ENCODE measurements at regions not wholly inside any gene's neighbourhood (a gene's known extent, or its start where the extent isn't known, plus 50 kb on each side); places are given as distances from the start of the nearest gene placed in this dataset.
"Not testable (repeated sequence)": the region's sequence is repeated elsewhere in the genome, so short reads cannot be mapped to it uniquely, and the experiment has no call there.

DNA sequence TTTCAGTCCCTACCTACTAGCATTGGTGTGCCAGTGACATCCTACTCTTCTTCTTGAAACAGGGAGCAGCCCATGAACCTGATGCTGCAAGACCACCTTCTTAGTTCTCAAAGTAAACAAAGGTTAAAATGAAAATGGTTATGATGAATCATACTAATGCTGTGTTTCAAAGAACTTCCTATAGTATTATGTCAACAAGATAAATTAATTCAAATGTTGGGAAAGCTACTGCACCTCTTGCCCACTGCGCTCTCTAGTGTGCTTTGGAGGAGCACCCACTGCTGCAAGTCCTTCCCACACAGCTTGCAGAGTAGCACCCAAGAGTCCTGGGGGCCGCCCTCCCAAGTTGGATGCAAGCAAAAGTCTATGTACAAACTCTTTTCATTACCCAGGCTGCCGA is 81.1 kb downstream of the CD200R1L start:
- DNase-seq, result no peak

DNA sequence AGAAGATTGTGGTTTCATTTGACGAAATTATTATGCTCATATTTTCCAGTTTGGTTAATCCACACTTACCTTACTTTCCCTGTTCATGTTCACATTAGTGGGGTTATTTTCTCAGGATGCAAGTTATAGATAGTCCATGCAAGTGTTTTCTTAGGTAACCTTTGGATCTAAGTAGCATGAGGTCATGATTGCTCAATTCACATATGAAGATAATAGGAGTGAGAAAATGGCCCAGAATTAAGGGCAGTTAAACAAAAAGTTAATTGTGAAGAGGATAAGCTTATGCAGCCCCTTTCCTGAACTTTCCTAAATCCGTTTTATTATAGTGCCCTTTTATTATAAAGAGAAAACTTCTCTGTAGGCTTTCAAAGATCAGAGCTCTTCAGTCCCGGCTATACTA is 83.4 kb downstream of the CD200R1L start:
- DNase-seq, result no peak

DNA sequence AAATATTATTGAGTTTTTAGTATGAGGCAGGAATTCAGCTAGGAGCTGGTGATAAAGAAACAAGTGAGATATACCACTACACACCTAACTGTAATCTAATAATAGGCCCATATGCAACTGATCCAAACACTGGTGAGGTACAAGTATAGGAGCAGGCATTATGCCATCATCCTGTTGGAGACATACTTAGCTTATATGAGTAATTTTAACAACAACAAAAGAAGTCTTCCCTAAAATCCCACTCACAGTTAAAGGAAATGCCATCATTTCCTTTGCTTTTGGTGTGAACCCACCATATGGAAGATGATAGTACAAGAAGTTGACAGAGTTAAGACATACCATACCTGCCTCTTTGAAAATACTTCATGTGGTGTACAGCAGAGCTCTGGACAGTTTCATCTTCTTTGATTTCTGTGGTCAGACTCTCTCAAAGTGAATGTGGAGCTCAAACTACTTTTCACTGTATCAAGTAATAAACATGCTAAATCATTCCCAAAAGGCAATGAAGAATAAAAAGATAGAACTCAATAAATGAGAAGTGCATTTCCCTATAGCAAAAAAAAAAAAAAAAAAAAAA is 85.5 kb downstream of the CD200R1L start:
- DNase-seq, result no peak

DNA sequence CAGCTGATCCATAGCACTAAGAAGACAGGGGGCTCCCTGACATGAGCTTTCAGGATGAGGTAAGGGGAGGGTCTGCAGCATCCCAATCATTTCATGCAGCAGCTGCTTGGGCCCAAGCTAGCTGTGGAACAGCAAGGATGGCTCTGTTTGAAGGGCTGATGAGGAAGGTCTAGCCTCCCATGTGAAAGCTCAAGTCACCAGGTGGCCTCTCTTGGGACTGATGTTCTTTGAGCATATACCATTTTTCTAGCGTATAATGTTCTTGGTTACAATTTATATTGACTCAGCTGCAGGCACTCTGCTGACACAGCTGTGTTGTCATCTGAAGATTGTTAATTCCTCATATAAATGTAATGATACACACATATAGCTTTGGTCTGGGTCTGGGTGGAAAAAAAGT is 87.0 kb downstream of the CD200R1L start:
- DNase-seq, result no peak

DNA sequence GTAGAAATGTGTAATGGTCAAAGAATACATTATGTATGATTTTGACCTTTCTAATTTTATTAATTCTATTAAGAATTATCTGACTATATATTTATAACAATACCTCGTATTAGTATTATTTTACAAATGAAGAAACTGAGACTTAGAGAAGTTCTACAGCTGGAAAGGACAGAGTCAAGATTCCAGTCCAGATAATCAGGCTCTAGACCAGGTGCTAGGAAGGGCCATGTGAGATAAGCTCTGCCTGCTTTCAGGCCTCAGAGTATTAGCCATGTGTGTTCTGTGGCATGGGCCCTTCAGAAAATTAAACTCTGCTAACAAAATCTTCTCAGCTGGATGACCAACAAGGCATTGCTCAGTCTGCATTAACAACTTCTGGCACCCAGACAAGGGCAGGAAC is 87.5 kb downstream of the CD200R1L start:
- no peak for DNase-seq

DNA sequence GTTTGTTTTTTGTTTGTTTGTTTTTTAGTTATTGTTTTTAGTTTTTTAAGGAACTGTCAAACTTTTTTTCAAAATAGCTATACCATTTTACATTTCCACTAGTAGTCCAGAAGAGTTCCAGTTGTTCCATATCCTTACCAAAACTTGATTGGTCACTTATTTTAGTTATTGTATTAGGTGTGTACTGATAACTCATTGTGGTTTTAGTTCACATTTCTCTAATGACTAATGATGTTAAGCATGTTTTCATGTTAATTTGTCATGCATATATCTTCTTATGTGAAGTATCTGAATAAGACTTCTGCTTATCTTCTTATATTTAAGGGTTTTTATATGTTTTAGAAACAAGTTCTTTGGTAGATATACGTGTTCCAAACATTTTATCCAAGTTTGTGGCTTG is 89.5 kb downstream of the CD200R1L start:
- no peak for DNase-seq

DNA sequence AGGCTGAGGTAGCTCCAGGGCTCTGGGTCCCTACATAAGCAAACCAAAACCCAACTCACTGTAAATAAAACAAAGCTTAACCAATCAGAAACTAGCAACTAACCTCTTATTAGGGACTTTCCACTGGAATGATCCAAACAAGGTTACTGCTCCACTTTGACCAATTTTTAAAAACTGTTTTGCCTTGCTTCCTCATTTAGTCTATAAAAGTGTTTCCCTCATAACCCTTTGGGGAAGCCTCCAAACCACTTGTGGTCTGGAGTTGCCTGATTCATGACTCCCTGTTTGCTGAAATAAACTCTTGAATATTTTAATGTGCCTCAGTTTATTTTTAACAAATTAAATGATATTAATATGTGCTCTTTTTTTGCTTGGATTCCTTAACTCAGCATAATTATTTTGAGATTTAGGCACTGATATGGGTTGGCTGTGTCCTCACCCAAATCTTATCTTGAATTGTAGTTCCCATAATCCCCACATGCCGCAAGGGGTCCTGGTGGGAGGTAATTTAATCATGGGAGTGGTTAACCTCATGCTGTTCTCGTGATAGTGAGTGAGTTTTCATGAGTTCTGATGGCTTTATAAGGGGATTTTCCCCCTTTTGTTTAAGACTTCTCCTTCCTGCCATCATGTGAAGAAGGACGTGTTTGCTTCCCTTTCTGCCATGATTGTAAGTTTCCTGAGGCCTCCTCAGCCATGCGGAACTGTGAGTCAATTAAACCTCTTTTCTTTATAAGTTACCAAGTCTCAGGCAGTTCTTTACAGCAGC is 90.6 kb downstream of the CD200R1L start:
- DNase-seq, result no peak

DNA sequence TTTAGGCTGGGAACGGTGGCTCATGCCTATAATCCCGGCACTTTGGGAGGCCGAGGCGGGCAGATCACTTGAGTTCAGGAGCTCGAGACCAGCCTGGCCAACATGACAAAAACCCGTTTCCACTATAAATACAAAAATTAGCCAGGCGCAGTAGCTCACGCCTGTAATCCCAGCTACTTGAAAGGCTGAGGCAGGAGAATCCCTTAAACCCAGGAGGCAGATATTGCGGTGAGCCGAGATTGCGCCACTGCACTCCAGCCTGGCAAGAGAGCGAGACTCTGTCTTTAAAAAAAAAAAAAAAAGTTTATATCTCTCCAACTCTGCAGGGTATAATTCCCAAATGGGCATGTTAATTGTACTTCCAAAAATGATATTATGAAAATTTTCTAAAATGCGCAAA is 91.6 kb downstream of the CD200R1L start:
- not testable (repeated sequence) for DNase-seq

DNA sequence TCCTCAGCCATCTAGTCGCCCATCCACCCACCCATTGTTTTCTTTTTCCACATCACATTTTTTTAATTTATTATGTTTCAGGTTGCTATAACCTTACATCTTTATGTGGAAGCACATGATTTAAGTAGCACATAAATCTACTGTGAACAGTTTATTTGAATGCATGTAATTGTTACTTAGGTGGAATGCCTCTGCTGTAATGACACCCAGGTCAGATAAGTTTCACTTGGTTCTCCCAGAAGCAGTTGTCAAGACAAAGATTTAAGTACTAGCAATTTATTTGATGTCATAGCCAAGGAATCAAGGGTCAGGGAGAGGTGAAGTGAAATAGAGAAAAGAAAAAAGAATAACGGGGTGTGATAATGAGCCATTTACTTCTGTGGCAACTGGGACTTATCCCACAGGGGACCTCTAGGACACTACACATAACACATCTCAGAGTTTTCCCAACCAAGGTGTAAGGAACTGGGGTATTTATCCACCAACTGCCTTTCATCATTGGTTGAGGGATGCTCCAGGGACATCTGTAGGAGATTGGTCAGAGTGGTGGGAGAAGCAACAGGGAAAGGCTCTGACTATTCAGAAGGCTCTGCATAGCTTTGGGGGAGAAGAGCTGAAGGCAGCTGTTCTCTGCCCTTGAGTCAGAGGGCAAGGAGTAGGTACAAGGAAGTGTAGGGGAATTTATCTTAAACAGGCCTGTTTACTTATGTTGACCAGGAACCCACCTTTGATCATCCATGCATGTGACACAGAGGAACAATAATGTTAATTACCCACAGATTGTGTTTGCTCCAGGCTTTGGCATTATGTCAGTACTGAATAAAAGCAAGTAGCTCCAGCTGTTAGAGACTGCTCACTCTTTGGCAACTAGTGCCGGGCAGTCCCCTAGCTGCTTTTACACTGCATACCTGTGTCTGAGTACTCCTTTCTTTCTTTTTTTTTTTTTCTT is 94.8 kb downstream of the CD200R1L start:
- DNase-seq, result no peak

DNA sequence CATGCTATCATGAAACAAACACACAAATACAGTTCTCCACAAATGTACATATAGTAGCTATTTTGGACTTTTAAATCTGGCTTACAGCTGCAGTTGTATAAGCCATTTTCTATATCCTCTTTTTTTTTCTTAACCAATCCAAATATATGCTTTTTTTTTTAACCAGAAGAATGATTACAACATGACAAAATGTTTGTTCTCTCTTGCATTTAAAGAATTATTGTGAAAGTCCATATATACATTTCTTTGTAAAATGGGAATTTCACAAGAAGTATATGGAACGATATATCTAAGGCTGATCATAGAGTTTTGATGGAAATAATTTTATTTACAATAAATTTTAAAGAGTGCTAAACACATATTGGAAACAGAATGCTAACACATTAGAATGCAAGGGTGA is 95.6 kb downstream of the CD200R1L start:
- DNase-seq, result no peak

DNA sequence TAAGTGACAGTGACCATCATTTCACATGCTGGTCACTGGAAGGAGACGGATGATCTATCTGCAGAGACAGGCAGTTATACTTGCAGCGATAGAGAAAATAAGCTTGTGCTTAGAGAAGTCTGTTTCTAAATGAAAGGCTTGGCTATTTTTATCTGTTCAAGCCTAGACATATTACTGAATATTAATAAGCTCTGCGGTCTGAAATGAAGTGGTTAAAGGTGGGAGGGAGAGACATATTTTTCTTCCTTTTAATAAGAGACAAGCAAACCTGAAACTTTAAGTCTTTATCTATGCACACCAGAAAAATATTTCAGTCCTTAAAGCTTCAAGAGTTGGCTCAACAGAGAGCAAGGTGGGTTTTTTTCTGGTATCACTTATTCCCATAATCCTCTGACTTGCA is 99.0 kb downstream of the CD200R1L start:
- no peak for DNase-seq

DNA sequence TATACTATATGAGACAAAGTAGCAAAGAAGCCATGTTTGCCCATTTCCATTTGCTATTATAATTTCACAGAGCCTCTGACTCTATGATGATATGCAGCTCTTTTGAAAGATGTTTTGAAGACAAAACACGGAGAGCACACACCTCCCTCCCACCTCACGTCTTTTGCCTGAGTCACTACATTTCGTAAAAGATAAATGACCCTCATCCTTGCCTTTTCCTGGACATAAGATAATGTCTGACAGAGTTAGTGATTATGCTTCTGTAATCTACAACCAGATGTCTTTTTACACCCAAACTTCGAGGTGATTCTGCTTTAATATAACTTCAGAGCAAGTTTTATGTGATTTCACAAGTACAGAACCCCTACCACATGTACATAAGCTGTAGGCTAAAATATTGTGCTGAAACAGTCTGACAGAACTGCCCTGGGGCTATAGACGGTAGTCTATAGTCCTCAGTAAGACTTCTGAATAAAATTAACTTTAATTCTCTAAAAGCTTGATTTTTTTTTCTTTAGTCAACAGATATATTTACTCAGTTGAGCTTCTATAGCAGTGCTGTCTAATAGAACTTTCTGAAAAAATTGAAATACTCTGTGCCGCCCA is 99.9 kb downstream of the CD200R1L start:
- DNase-seq, result no peak

DNA sequence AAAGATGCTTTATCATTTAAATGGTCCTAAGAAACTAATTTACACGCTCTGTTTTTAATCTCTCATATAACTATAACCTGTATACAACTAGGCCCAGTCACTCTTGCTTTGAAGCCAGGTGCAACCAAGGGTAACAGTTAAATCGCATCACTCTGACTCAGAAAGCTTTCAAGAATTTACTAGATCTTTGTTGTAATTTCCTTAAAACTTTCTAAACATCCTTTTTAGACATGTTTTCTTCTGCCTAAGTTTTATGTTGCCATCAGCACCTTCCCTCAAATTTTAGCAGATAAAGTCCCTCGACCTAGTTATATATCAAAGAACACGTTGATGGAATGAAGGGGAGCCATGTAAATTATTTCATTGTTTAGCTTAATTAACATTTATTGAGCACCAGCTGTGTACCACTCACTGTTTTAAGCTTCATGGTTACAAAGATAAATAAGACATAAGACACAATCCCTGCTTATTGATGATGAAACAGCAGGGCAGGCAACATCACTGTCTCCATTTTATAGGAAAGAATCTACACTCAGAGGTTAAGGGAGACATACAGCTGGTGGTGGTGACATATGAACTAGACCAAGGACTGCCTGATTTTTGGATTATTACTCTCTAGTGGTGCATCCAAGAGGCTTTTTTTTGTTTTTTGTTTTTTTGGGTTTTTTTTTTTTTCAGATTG is 101.0 kb downstream of the CD200R1L start:
- DNase-seq, result no peak

DNA sequence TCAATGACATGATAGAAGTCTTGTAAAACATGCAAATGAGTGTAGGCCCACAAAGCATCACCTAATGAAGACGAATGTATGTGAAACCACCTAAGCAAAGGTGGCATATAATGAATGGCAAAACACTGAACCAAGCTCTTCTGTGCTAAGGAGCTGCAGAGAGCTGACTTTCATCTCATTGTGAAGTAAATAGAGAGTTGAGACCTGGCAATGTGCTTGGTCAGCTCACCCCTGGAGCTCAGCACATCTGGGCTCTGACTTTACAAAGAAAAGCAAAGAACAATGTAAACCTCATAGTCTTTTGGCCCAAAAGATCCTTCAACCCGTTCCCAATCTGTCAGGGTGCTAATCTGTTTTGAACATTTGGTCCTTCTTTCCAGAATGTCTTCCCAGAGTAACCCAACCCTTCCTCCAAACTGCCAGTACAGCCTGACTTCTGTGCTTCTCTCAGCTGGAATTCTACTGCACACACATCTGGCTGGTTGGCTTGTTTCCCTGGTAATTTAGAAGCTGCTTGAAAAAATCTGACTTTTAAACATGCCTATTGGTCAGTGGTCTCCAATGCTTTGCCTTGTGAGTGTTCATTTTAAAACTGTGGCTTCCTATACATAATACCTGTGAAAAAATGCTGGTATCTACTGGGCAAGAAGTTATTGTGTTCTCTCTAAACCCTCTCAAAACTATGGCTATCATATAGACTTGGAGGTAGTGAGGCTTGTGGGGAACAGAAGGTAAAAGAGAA is 101.7 kb downstream of the CD200R1L start:
- DNase-seq, result no peak

DNA sequence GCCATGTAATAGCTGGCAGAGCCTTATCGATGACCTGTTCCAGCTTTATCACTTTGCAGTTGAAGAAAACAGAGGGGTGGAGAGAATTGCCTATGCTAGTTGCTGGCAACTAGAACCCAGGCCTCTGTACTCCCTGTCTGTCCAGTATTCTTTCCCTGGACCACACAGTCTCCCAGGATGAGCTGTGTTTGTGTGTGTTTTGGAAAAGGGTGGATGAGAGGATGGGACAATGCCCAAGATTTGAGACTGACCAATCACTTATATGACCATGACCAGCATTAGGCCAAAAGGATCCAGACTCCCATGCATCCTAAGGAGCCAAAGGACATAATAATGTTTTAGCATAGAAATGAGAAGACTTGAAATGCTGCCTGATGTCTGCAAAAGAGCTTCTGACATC is 102.6 kb downstream of the CD200R1L start:
- DNase-seq, result no peak

DNA sequence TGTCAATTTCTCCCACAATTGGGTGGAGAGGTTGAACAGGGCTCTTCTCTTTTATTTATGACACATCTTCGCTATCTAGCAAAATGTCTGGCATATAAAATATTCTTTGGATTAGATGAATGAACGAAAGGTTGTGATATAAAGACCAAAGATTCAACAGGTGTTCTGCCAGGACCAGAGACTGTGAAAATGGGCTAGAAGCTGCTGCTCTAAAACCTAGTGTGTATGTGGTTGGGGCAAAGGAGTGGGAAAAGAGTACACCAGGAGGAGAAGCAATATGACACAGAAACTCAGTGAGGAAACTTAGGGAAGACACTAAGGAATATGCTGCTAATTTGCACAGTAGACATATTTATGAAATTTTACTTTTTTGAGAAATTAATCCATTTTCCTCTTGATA is 102.0 kb upstream of the CCDC80 start:
- DNase-seq, result no peak

DNA sequence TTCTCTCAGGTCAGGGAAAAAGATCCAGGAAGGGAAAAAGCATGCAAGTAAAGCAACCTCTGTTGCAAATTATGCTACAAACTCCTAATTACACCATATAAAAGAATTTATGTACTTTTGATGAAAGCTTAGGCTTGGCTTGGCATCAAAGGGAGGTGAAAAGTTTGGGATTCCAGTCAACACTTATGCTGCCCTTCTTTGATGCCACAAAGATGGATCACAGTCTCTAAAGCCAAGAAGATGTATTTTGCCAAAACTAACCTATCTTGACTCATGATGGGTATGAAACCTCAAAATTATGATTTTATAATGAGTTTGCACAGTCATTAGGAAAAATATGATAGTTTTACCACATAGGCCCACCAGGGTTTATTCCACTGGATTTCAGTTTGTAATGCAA is 101.0 kb upstream of the CCDC80 start:
- DNase-seq, result no peak

DNA sequence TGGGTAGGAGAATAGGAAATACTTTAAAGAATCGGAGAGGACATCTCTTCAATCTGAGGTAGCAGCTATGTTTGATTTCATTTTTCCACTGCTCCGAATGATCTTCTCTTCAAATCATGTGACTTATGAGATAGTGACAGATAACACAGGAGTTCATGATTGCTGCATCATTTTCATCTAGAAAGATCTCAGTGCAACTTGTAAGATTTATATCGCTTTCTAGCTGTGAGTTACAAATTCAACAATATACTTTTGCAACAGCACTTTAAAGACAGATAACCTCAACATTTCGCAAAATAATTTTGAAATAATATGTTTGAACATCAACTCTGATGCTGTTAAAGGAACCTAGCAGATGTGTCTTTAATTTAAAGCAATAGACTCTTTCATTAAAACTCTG is 99.9 kb upstream of the CCDC80 start:
- DNase-seq, result no peak

DNA sequence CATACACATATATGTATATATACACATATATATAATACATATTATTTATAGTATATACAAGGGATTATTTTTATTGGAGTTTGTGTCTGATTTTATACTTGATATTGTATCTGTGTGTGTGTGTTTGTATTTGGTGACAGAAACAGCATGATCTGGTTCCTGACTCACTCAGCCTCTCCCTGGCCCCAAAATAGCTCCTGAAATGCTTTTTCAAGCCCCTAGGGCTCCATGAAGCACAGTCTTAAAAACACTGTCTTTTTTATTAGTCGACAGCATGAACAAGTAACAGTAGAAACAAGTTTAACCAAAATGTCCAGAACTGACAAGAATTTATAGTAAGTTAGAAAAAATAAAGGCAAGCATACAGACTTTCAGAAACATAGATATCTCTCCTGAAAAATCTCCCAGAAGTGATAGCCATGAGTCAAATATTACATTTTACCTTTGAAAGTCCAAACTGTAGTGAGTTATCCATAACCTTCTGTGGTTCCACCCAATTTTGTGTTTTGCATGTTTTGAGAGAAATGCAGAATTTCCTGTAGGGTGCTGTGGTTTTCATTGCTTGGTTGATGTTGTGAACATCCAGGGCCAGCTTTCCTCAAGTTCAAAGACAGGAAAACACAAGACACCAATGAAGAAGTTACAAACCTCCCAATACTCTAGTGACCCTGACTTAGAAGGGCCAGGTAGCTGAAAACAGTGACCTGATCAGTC is 98.5 kb upstream of the CCDC80 start:
- no peak for DNase-seq

DNA sequence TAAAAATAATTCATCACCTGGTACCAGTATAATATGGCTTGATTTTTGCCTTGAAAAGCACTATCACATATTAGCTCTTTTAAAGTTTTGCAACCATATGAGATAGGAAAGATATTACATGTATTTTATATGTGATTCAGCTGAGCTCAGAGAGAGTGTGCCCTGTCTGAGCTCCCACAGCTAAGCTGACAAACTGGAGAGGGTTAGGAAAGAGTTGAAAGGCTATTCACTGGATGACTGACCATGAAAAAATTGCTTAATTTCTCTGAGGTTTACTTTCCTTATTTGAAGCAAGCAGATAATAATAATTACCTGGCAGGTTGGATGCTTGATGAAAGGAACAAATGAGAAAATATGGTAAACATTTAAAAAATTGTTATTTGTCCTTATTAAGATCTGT is 97.4 kb upstream of the CCDC80 start:
- no peak for DNase-seq

DNA sequence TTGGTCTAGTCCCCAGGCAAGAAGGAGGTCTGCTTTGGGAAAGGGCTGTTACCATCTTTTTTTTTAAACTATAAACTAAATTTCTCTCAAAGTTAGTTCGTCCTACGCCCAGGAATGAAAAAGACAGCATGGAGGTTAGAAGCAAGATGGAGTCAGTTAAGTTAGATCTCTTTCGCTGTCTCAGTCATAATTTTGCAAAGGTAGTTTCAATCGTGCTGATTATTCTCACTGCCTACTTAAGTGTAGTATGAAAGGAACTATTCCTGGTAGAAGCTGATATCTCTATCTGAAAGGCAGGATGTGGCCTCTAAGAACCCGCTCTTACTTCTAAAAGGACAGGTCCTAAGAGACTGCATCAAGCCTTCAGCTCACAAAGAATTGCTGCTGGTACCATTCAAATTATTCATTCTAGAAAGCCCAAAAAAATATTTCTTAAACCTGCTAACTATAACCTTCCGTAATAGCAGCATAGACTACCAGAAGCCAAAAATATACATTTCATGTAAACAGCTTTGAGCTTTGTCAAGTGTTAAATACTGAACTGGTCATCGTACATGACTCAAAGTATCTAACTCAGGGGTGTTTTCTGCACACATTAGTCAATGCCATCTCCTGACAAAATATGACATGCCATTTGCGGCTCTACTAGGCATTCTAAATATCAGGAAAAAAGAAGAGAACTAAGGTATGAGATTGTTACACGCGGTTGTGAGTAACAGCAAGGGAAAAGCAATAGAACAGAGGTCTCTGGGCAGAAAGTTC is 96.0 kb upstream of the CCDC80 start:
- DNase-seq, result no peak

All from KG1 (cell line).